HG03175 (cell line): ENCODE measurements at regions not wholly inside any gene's neighbourhood (a gene's known extent, or its start where the extent isn't known, plus 50 kb on each side); places are given as distances from the start of the nearest gene placed in this dataset.
"Not testable (repeated sequence)": the region's sequence is repeated elsewhere in the genome, so short reads cannot be mapped to it uniquely, and the experiment has no call there.

Experiments
- ATAC-seq: cut with Tn5 transposase; IDR thresholded peaks from one replicate; pipeline ENCODE4 v1.9.1; 2021; ENCODE audit warnings: mild to moderate bottlenecking, moderate library complexity; ENCODE audit not compliant: unreplicated experiment

GRCh38 chr3:83251490-83251889, 1490.0 kb upstream of the GBE1 start:
- no peak for ATAC-seq

GRCh38 chr3:83250613-83251012, 1489.2 kb upstream of the GBE1 start:
- ATAC-seq: no peak

GRCh38 chr3:83248454-83248853, 1487.0 kb upstream of the GBE1 start:
- ATAC-seq: no peak

GRCh38 chr3:83235180-83235814, 1473.9 kb upstream of the GBE1 start:
- ATAC-seq: no peak

- ATAC-seq: no peak
Measured at GRCh38 chr3:83233715-83234114, 1472.3 kb upstream of the GBE1 start.

GRCh38 chr3:83230841-83231240, 1469.4 kb upstream of the GBE1 start:
- no peak for ATAC-seq

- ATAC-seq: no peak
Measured at GRCh38 chr3:83230376-83230775, 1468.9 kb upstream of the GBE1 start.

- ATAC-seq: no peak
Measured at GRCh38 chr3:83226751-83227150, 1465.3 kb upstream of the GBE1 start.

- no peak for ATAC-seq
Measured at GRCh38 chr3:83224101-83224868, 1462.8 kb upstream of the GBE1 start.

GRCh38 chr3:83218383-83219200, 1457.1 kb upstream of the GBE1 start:
- no peak for ATAC-seq

GRCh38 chr3:83217595-83218118, 1456.2 kb upstream of the GBE1 start:
- ATAC-seq: not testable (repeated sequence)

GRCh38 chr3:83216919-83217594, 1455.6 kb upstream of the GBE1 start:
- ATAC-seq: no peak

- ATAC-seq: no peak
Measured at GRCh38 chr3:83195243-83195642, 1433.8 kb upstream of the GBE1 start.

- ATAC-seq: no peak
Measured at GRCh38 chr3:83193526-83193925, 1432.1 kb upstream of the GBE1 start.

- no peak for ATAC-seq
Measured at GRCh38 chr3:83189634-83190033, 1428.2 kb upstream of the GBE1 start.

GRCh38 chr3:83169473-83169872, 1408.0 kb upstream of the GBE1 start:
- no peak for ATAC-seq

- no peak for ATAC-seq
Measured at GRCh38 chr3:83150896-83151295, 1389.5 kb upstream of the GBE1 start.

GRCh38 chr3:83140983-83141382, 1379.5 kb upstream of the GBE1 start:
- ATAC-seq: no peak

- no peak for ATAC-seq
Measured at GRCh38 chr3:83131236-83131635, 1369.8 kb upstream of the GBE1 start.

- no peak for ATAC-seq
Measured at GRCh38 chr3:83122774-83123350, 1361.4 kb upstream of the GBE1 start.

- ATAC-seq: no peak
Measured at GRCh38 chr3:83093222-83093572, 1331.8 kb upstream of the GBE1 start.
